GM23338 (cell line): ENCODE measurements at regions not wholly inside any gene's neighbourhood (a gene's known extent, or its start where the extent isn't known, plus 50 kb on each side); places are given as distances from the start of the nearest gene placed in this dataset.

ENCODE experiments used
- ATAC-seq: fragments of 200-7000 bp; cut with Tn5 transposase; 3 replicates; pipeline ENCODE4 v1.9.1; 2020
- DNase-seq: peaks from one replicate; pipeline ENCODE4 v3.0.0-alpha.2; 2015; ENCODE audit warnings: low spot score
- H2AFZ ChIP-seq: fragments of 200-600 bp; sonication (generic); 2 replicates; pipeline ENCODE4 v1.8.0; 2016; ENCODE audit warnings: antibody characterized with exemption, mild to moderate bottlenecking, moderate library complexity
- H3F3A ChIP-seq: fragments of 200-600 bp; sonication (generic); replicated peaks from 2 replicates; pipeline ENCODE4 v1.8.0; 2017; ENCODE audit warnings: antibody characterized with exemption, mixed run types, low read depth
- H3K27ac ChIP-seq: fragments of 200-600 bp; sonication (generic); 2 replicates; pipeline ENCODE4 v1.6.1; 2016; ENCODE audit warnings: low read depth
- H3K27me3 ChIP-seq: fragments of 200-600 bp; sonication (generic); 2 replicates; pipeline ENCODE4 v1.8.0; 2016; ENCODE audit warnings: mild to moderate bottlenecking, mixed run types, moderate library complexity; ENCODE audit not compliant: insufficient read depth
- H3K36me3 ChIP-seq: fragments of 200-600 bp; sonication (generic); 2 replicates; pipeline ENCODE4 v1.8.0; 2016; ENCODE audit warnings: mild to moderate bottlenecking; ENCODE audit not compliant: insufficient read depth
- H3K4me1 ChIP-seq: fragments of 200-600 bp; sonication (generic); 2 replicates; pipeline ENCODE4 v1.8.0; 2016; ENCODE audit warnings: mild to moderate bottlenecking, moderate library complexity; ENCODE audit not compliant: insufficient read depth
- H3K4me2 ChIP-seq: fragments of 200-600 bp; sonication (generic); 2 replicates; pipeline ENCODE4 v1.7.1; 2017; ENCODE audit warnings: mixed run types
- H3K4me3 ChIP-seq: fragments of 200-600 bp; sonication (generic); 2 replicates; pipeline ENCODE4 v1.6.1; 2016; ENCODE audit warnings: mixed run types
- H3K79me2 ChIP-seq: fragments of 200-600 bp; sonication (generic); replicated peaks from 2 replicates; pipeline ENCODE4 v1.8.0; 2017; ENCODE audit warnings: mild to moderate bottlenecking; ENCODE audit not compliant: insufficient read depth
- H3K9me2 ChIP-seq: fragments of 200-600 bp; sonication (generic); 2 replicates; pipeline ENCODE4 v1.8.0; 2017; ENCODE audit not compliant: insufficient read depth
- H4K20me1 ChIP-seq: fragments of 200-600 bp; sonication (generic); replicated peaks from 2 replicates; pipeline ENCODE4 v1.8.0; 2017; ENCODE audit warnings: mild to moderate bottlenecking; ENCODE audit not compliant: insufficient read depth
- H3K27ac Mint-ChIP-seq: 2 replicates; pipeline ENCODE4 v1.8.0; 2020; ENCODE audit warnings: inconsistent platforms, mild to moderate bottlenecking, moderate library complexity, mixed read lengths
- H3K27me3 Mint-ChIP-seq: 3 replicates; pipeline ENCODE4 v1.8.0; 2022; ENCODE audit warnings: low read depth, mild to moderate bottlenecking, moderate library complexity, mixed read lengths, inconsistent platforms; ENCODE audit not compliant: insufficient read depth, poor library complexity
- H3K36me3 Mint-ChIP-seq: 3 replicates; pipeline ENCODE4 v1.8.0; 2021; ENCODE audit warnings: low read depth, mild to moderate bottlenecking, inconsistent platforms, moderate library complexity, mixed read lengths
- H3K4me1 Mint-ChIP-seq: 3 replicates; pipeline ENCODE4 v1.8.0; 2020; ENCODE audit warnings: mild to moderate bottlenecking, inconsistent platforms, mixed read lengths
- H3K4me3 Mint-ChIP-seq: 3 replicates; pipeline ENCODE4 v1.8.0; 2021; ENCODE audit warnings: moderate library complexity, mild to moderate bottlenecking, inconsistent platforms, mixed read lengths
- H3K9me3 Mint-ChIP-seq: 3 replicates; pipeline ENCODE4 v1.8.0; 2020; ENCODE audit warnings: moderate library complexity, mild to moderate bottlenecking, inconsistent platforms, mixed read lengths
- CREB1 ChIP-seq: fragments of 250-450 bp; sonication (Bioruptor Pico); IDR thresholded peaks from 2 replicates; pipeline ENCODE4 v1.5.0; 2020; ENCODE audit warnings: low read depth, mild to moderate bottlenecking, moderate library complexity
- STAT1 ChIP-seq: IDR thresholded peaks from one replicate; pipeline ENCODE4 v1.6.1; 2016; ENCODE audit warnings: antibody characterized with exemption; ENCODE audit not compliant: unreplicated experiment
- TF ChIP-seq, protein P1 (sequence below): fragments of 250-450 bp; sonication (Bioruptor Pico); IDR thresholded peaks from 2 replicates; pipeline ENCODE4 v1.5.0; 2020; ENCODE audit warnings: mild to moderate bottlenecking, moderate library complexity
- TF ChIP-seq, protein P2 (sequence below), 2 experiments: fragments of 200-600 bp in 1 of 2; sonication (generic) in 1 of 2; conservative IDR thresholded peaks; 2 replicates each; pipeline versions ENCODE4 v1.5.1 to v1.6.1; 2016 to 2017; ENCODE audit warnings: antibody characterized with exemption in 2 of 2, low read depth in 2 of 2, mild to moderate bottlenecking in 2 of 2, moderate library complexity in 1 of 2

- TF ChIP-seq, protein P1, sequence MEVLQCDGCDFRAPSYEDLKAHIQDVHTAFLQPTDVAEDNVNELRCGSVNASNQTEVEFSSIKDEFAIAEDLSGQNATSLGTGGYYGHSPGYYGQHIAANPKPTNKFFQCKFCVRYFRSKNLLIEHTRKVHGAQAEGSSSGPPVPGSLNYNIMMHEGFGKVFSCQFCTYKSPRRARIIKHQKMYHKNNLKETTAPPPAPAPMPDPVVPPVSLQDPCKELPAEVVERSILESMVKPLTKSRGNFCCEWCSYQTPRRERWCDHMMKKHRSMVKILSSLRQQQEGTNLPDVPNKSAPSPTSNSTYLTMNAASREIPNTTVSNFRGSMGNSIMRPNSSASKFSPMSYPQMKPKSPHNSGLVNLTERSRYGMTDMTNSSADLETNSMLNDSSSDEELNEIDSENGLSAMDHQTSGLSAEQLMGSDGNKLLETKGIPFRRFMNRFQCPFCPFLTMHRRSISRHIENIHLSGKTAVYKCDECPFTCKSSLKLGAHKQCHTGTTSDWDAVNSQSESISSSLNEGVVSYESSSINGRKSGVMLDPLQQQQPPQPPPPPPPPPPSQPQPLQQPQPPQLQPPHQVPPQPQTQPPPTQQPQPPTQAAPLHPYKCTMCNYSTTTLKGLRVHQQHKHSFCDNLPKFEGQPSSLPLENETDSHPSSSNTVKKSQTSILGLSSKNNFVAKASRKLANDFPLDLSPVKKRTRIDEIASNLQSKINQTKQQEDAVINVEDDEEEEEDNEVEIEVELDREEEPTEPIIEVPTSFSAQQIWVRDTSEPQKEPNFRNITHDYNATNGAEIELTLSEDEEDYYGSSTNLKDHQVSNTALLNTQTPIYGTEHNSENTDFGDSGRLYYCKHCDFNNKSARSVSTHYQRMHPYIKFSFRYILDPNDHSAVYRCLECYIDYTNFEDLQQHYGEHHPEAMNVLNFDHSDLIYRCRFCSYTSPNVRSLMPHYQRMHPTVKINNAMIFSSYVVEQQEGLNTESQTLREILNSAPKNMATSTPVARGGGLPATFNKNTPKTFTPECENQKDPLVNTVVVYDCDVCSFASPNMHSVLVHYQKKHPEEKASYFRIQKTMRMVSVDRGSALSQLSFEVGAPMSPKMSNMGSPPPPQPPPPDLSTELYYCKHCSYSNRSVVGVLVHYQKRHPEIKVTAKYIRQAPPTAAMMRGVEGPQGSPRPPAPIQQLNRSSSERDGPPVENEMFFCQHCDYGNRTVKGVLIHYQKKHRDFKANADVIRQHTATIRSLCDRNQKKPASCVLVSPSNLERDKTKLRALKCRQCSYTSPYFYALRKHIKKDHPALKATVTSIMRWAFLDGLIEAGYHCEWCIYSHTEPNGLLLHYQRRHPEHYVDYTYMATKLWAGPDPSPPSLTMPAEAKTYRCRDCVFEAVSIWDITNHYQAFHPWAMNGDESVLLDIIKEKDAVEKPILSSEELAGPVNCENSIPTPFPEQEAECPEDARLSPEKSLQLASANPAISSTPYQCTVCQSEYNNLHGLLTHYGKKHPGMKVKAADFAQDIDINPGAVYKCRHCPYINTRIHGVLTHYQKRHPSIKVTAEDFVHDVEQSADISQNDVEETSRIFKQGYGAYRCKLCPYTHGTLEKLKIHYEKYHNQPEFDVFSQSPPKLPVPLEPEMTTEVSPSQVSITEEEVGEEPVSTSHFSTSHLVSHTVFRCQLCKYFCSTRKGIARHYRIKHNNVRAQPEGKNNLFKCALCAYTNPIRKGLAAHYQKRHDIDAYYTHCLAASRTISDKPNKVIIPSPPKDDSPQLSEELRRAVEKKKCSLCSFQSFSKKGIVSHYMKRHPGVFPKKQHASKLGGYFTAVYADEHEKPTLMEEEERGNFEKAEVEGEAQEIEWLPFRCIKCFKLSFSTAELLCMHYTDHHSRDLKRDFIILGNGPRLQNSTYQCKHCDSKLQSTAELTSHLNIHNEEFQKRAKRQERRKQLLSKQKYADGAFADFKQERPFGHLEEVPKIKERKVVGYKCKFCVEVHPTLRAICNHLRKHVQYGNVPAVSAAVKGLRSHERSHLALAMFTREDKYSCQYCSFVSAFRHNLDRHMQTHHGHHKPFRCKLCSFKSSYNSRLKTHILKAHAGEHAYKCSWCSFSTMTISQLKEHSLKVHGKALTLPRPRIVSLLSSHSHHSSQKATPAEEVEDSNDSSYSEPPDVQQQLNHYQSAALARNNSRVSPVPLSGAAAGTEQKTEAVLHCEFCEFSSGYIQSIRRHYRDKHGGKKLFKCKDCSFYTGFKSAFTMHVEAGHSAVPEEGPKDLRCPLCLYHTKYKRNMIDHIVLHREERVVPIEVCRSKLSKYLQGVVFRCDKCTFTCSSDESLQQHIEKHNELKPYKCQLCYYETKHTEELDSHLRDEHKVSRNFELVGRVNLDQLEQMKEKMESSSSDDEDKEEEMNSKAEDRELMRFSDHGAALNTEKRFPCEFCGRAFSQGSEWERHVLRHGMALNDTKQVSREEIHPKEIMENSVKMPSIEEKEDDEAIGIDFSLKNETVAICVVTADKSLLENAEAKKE = no peak
These were observed 66.8 kb downstream of the IER5 start (continued) for GRCh38 chr1:181155339-181155738.

DNA sequence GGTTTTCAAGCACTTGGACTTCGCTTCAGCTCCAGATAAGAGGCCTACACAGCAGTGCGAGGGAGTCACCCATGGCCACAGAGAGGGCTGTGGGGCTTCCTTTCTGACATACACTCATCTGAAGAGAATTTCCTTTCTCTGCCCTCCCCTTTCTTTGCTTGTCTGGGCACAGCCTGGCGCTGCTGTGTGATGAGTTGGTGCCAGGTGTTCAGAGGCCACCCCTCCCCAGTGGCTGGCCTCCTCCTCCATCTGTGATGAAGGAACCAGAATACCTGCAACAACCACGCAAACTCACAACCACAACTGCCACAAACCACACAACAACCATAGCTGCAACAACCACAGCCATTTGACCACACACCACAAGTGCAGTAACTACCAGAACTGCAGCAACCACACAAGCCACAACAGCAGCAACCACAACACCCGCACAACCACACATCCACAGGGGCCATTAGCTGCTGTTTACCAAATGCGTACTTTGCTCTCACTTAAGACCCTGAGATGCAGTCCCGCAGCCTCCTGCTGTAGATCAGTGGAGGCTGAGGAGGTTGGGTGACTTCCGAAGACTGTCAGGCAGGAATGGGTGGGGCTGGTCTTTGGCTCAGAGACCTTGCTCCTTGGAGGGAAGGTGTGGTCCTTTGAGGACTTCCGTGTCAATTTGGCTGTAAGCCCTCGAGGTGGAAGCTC is 71.1 kb downstream of the IER5 start:
- Mint-ChIP-seq H3K36me3 (peaks cover 3% of the 10 kb centered on the region; the same call in 1 of the 3 replicates), H3K9me3 (peaks cover 17% of the 10 kb centered on the region; the same call in 2 of the 3 replicates), H3K27ac (no peak overlapping the region), H3K27me3 (peaks cover 4% of the 10 kb centered on the region), H3K4me1 (no peaks in the 10 kb centered on the region), H3K4me3 (no peak overlapping the region)
- H3K27ac ChIP-seq = no peak overlapping the region
- H3K79me2 ChIP-seq = no peaks in the 10 kb centered on the region
- H3K9me2 ChIP-seq = no peaks in the 10 kb centered on the region; the same call in 1 of the 2 replicates
- ATAC-seq (no peak), DNase-seq (no peak)
- TF ChIP-seq, protein P2, sequence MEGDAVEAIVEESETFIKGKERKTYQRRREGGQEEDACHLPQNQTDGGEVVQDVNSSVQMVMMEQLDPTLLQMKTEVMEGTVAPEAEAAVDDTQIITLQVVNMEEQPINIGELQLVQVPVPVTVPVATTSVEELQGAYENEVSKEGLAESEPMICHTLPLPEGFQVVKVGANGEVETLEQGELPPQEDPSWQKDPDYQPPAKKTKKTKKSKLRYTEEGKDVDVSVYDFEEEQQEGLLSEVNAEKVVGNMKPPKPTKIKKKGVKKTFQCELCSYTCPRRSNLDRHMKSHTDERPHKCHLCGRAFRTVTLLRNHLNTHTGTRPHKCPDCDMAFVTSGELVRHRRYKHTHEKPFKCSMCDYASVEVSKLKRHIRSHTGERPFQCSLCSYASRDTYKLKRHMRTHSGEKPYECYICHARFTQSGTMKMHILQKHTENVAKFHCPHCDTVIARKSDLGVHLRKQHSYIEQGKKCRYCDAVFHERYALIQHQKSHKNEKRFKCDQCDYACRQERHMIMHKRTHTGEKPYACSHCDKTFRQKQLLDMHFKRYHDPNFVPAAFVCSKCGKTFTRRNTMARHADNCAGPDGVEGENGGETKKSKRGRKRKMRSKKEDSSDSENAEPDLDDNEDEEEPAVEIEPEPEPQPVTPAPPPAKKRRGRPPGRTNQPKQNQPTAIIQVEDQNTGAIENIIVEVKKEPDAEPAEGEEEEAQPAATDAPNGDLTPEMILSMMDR (conservative IDR thresholded peaks at IDR 0.05; ENCODE audit: low read depth in 2 of 2) = no peak
- TF ChIP-seq CREB1 = no peak
- no peak for TF ChIP-seq STAT1
- no peaks in the 10 kb centered on the region for H3K36me3 ChIP-seq
- H3K4me1 ChIP-seq = no peaks in the 10 kb centered on the region
- H3K4me2 ChIP-seq = no peak overlapping the region
- H4K20me1 ChIP-seq = no peaks in the 10 kb centered on the region
- no peaks in the 10 kb centered on the region for H3F3A ChIP-seq
- no peak overlapping the region for H3K4me3 ChIP-seq
- H3K27me3 ChIP-seq = no peaks in the 10 kb centered on the region
- H2AFZ ChIP-seq = no peak overlapping the region
